ENCODE measurements at regions not wholly inside any gene's neighbourhood (a gene's known extent, or its start where the extent isn't known, plus 50 kb on each side); places are given as distances from the start of the nearest gene placed in this dataset.

- no peaks in the 10 kb centered on the region for H3K27me3 ChIP-seq (replicated peaks; ENCODE audit: insufficient read depth, low read length)
- no peaks in the 10 kb centered on the region for H3K36me3 ChIP-seq (replicated peaks; ENCODE audit: insufficient read depth, low read length)
- no peaks in the 10 kb centered on the region for H4K20me1 ChIP-seq (ENCODE audit: insufficient read depth, low read length)
- no peak overlapping the region for H3K4me3 ChIP-seq (ENCODE audit: low read length)
- H3K9me3 ChIP-seq (replicated peaks; ENCODE audit: insufficient read depth, low read length) = no peaks in the 10 kb centered on the region
- no peaks in the 10 kb centered on the region for H3K4me1 ChIP-seq (ENCODE audit: low read length)
- H3K9me2 ChIP-seq (replicated peaks; ENCODE audit: insufficient read depth, low read length) = no peaks in the 10 kb centered on the region
- H3F3A ChIP-seq (ENCODE audit: insufficient read depth, low read length) = no peaks in the 10 kb centered on the region
- H3K9ac ChIP-seq (ENCODE audit: low read length) = no peak overlapping the region
- H3K4me2 ChIP-seq (ENCODE audit: low read depth, low read length) = no peak overlapping the region
- no peak for TF ChIP-seq EZH2 (optimal IDR thresholded peaks at IDR 0.05; ENCODE audit: low read depth, low read length)
- TF ChIP-seq EZH2phosphoT487 (IDR thresholded peaks at IDR 0.05; ENCODE audit: low read length) = no peak
- TF ChIP-seq CTCF (IDR thresholded peaks at IDR 0.05; ENCODE audit: low read length) = no peak
- H2AFZ ChIP-seq (ENCODE audit: low read length) = no peak overlapping the region
- H3K79me2 ChIP-seq (ENCODE audit: low read length) = no peaks in the 10 kb centered on the region
- no peak overlapping the region for H3K27ac ChIP-seq (ENCODE audit: low read length)
- DNase-seq = no peak
Observed at GRCh38 chrX:150005027-150005426, 66.7 kb upstream of the EOLA2 start.

- no peaks in the 10 kb centered on the region for H3K9me3 ChIP-seq (replicated peaks; ENCODE audit: insufficient read depth, low read length)
- H3K4me2 ChIP-seq (ENCODE audit: low read depth, low read length) = no peak overlapping the region
- DNase-seq = no peak
Observed at GRCh38 chrX:150007356-150007755, 69.1 kb upstream of the EOLA2 start.

GRCh38 chrX:150012647-150013381 is 74.5 kb upstream of the EOLA2 start:
- no peak overlapping the region for H3K27ac ChIP-seq (ENCODE audit: low read length)
- H3K4me3 ChIP-seq (ENCODE audit: low read length) = no peak overlapping the region
- no peaks in the 10 kb centered on the region for H3K27me3 ChIP-seq (replicated peaks; ENCODE audit: insufficient read depth, low read length)
- no peaks in the 10 kb centered on the region for H3K79me2 ChIP-seq (ENCODE audit: low read length)
- H3K9me3 ChIP-seq (replicated peaks; ENCODE audit: insufficient read depth, low read length) = no peaks in the 10 kb centered on the region
- H4K20me1 ChIP-seq (ENCODE audit: insufficient read depth, low read length) = no peaks in the 10 kb centered on the region
- no peak for DNase-seq
- TF ChIP-seq EZH2phosphoT487 (IDR thresholded peaks at IDR 0.05; ENCODE audit: low read length) = no peak
- TF ChIP-seq CTCF (IDR thresholded peaks at IDR 0.05; ENCODE audit: low read length) = no peak
- no peak for TF ChIP-seq EZH2 (optimal IDR thresholded peaks at IDR 0.05; ENCODE audit: low read depth, low read length)
- no peak overlapping the region for H2AFZ ChIP-seq (ENCODE audit: low read length)
- no peak overlapping the region for H3K4me2 ChIP-seq (ENCODE audit: low read depth, low read length)
- no peaks in the 10 kb centered on the region for H3K36me3 ChIP-seq (replicated peaks; ENCODE audit: insufficient read depth, low read length)
- no peak overlapping the region for H3K9ac ChIP-seq (ENCODE audit: low read length)
- no peaks in the 10 kb centered on the region for H3F3A ChIP-seq (ENCODE audit: insufficient read depth, low read length)
- H3K4me1 ChIP-seq (ENCODE audit: low read length) = no peaks in the 10 kb centered on the region
- H3K9me2 ChIP-seq (replicated peaks; ENCODE audit: insufficient read depth, low read length) = no peaks in the 10 kb centered on the region

More at GRCh38 chrX:150007356-150007755, 69.1 kb upstream of the EOLA2 start:
- Histone ChIP-seq H3K9ac (ENCODE audit: low read length) (no peak overlapping the region), H3K27me3 (replicated peaks; ENCODE audit: insufficient read depth, low read length) (no peaks in the 10 kb centered on the region), H3K9me2 (replicated peaks; ENCODE audit: insufficient read depth, low read length) (no peaks in the 10 kb centered on the region), H3F3A (ENCODE audit: insufficient read depth, low read length) (no peaks in the 10 kb centered on the region), H3K4me3 (ENCODE audit: low read length) (no peak overlapping the region), H3K4me1 (ENCODE audit: low read length) (no peaks in the 10 kb centered on the region), H3K27ac (ENCODE audit: low read length) (no peak overlapping the region), H2AFZ (ENCODE audit: low read length) (no peak overlapping the region), H3K36me3 (replicated peaks; ENCODE audit: insufficient read depth, low read length) (no peaks in the 10 kb centered on the region), H4K20me1 (ENCODE audit: insufficient read depth, low read length) (no peaks in the 10 kb centered on the region), H3K79me2 (ENCODE audit: low read length) (no peaks in the 10 kb centered on the region)
- TF ChIP-seq EZH2 (optimal IDR thresholded peaks at IDR 0.05; ENCODE audit: low read depth, low read length) = no peak
- TF ChIP-seq CTCF (IDR thresholded peaks at IDR 0.05; ENCODE audit: low read length) = no peak
- TF ChIP-seq EZH2phosphoT487 (IDR thresholded peaks at IDR 0.05; ENCODE audit: low read length) = no peak

All from MM.1S (cell line).